ENCODE measurements at regions not wholly inside any gene's neighbourhood (a gene's known extent, or its start where the extent isn't known, plus 50 kb on each side); places are given as distances from the start of the nearest gene placed in this dataset.

GRCh38 chr20:57043091-57043490 lies 223.3 kb downstream of the BMP7 start:
- H3K27me3 ChIP-seq: no peaks in the 10 kb centered on the region
- ATAC-seq: no peak
- intact Hi-C loops (cut with DNase I): no loop called here
- H3K36me3 ChIP-seq (replicated peaks in 1 of 2; ENCODE audit: insufficient read depth in 1 of 2, low read depth in 2 of 2): no peaks in the 10 kb centered on the region
- DNase-seq: no peak
- no peaks in the 10 kb centered on the region for H3K9me3 ChIP-seq
- WGBS, 2 donors: 57 to 58% methylated on average over 5 of the region's 5 CpGs
- H3K4me3 ChIP-seq: no peak overlapping the region
- H3K4me1 ChIP-seq: no peaks in the 10 kb centered on the region
- TF ChIP-seq POLR2A (IDR thresholded peaks at IDR 0.05): no peak
- no peak for TF ChIP-seq CTCF (IDR thresholded peaks at IDR 0.05)
- H3K27ac ChIP-seq: no peak overlapping the region

- H3K27ac ChIP-seq: no peak overlapping the region
- H3K4me3 ChIP-seq: no peak overlapping the region
- H3K9me3 ChIP-seq: no peaks in the 10 kb centered on the region
- WGBS, 2 donors: 33 to 35% methylated on average over 14 to 16 of the region's 16 CpGs
- no peak for ATAC-seq
- no peaks in the 10 kb centered on the region for H3K27me3 ChIP-seq
- DNase-seq: no peak
- intact Hi-C loops (cut with DNase I): no loop called here
- TF ChIP-seq POLR2A (IDR thresholded peaks at IDR 0.05) (no peak), CTCF (IDR thresholded peaks at IDR 0.05) (no peak)
- no peaks in the 10 kb centered on the region for H3K4me1 ChIP-seq
- no peaks in the 10 kb centered on the region for H3K36me3 ChIP-seq (replicated peaks in 1 of 2; ENCODE audit: insufficient read depth in 1 of 2, low read depth in 2 of 2)
These were observed 222.7 kb downstream of the BMP7 start for GRCh38 chr20:57043669-57044268.

- intact Hi-C loops (cut with DNase I): no loop called here
- no peaks in the 10 kb centered on the region for H3K9me3 ChIP-seq
- WGBS, 2 donors: 26 to 32% methylated on average over 13 to 20 of the region's 20 CpGs
- H3K4me3 ChIP-seq: no peak overlapping the region
- no peak overlapping the region for H3K27ac ChIP-seq
- DNase-seq: no peak
- H3K36me3 ChIP-seq (replicated peaks in 1 of 2; ENCODE audit: insufficient read depth in 1 of 2, low read depth in 2 of 2): no peaks in the 10 kb centered on the region
- no peaks in the 10 kb centered on the region for H3K4me1 ChIP-seq
- H3K27me3 ChIP-seq: no peaks in the 10 kb centered on the region
- TF ChIP-seq POLR2A (IDR thresholded peaks at IDR 0.05): no peak
- no peak for ATAC-seq
These were observed 219.0 kb downstream of the BMP7 start for GRCh38 chr20:57047281-57048026.

- Histone ChIP-seq H3K27ac (no peak overlapping the region), H3K9me3 (peaks cover 0 to 2% (median 0%) of the 10 kb centered on the region in 3 donors), H3K27me3 (no peaks in the 10 kb centered on the region), H3K36me3 (replicated peaks in 1 of 2; ENCODE audit: insufficient read depth in 1 of 2, low read depth in 2 of 2) (no peaks in the 10 kb centered on the region), H3K4me1 (no peaks in the 10 kb centered on the region), H3K4me3 (no peak overlapping the region)
- no peak for TF ChIP-seq POLR2A (IDR thresholded peaks at IDR 0.05)
- peak; percentile 17 to 58 (median 41) for TF ChIP-seq CTCF (IDR thresholded peaks at IDR 0.05)
- DNase-seq (peak in 3 of 4 donors; percentile 29 to 41 (median 37)), ATAC-seq (peak; percentile 48)
- intact Hi-C loops (cut with DNase I): no loop called here
- WGBS, 2 donors: 38 to 41% methylated on average over 12 to 14 of the region's 14 CpGs
These were observed 218.2 kb downstream of the BMP7 start for GRCh38 chr20:57048027-57048869.

- Histone ChIP-seq H3K9me3 (peaks cover 0 to 2% (median 0%) of the 10 kb centered on the region in 3 donors), H3K4me1 (no peaks in the 10 kb centered on the region), H3K36me3 (replicated peaks in 1 of 2; ENCODE audit: insufficient read depth in 1 of 2, low read depth in 2 of 2) (no peaks in the 10 kb centered on the region), H3K4me3 (no peak overlapping the region), H3K27me3 (no peaks in the 10 kb centered on the region), H3K27ac (no peak overlapping the region)
- no peak for ATAC-seq
- 78 to 84% methylated on average over 10 of the region's 10 CpGs for WGBS, 2 donors
- DNase-seq: no peak
- TF ChIP-seq CTCF (IDR thresholded peaks at IDR 0.05): no peak
- TF ChIP-seq POLR2A (IDR thresholded peaks at IDR 0.05): no peak
- intact Hi-C loops (cut with DNase I): no loop called here
These were observed 217.1 kb downstream of the BMP7 start for GRCh38 chr20:57049296-57049695.
